HL-60 (cell line): ENCODE measurements at regions not wholly inside any gene's neighbourhood (a gene's known extent, or its start where the extent isn't known, plus 50 kb on each side); places are given as distances from the start of the nearest gene placed in this dataset.

Experiments
- DNase-seq, 2 experiments: peaks; one replicate each; pipeline ENCODE4 v3.0.0-alpha.2; 2010 to 2020; ENCODE audit warnings: low read depth in 1 of 2, low spot score in 1 of 2
- H3K27ac ChIP-seq: fragments of 250-450 bp; sonication (Bioruptor Pico); replicated peaks from 2 replicates; pipeline ENCODE4 v1.5.1; 2020; ENCODE audit warnings: mild to moderate bottlenecking, moderate library complexity
- H3K27me3 ChIP-seq: fragments of 250-450 bp; sonication (Bioruptor Pico); 2 replicates; pipeline ENCODE4 v1.5.1; 2021; ENCODE audit warnings: mild to moderate bottlenecking, moderate library complexity; ENCODE audit not compliant: insufficient read depth, poor library complexity, severe bottlenecking
- H3K4me3 ChIP-seq: replicated peaks from 2 replicates; pipeline ENCODE4 v1.5.1; 2011; ENCODE audit warnings: mild to moderate bottlenecking, control low read depth, low read length; ENCODE audit not compliant: insufficient read depth
- CTCF ChIP-seq: IDR thresholded peaks from one replicate; pipeline ENCODE4 v1.5.1; 2011; ENCODE audit warnings: low read length, control low read depth, inconsistent platforms; ENCODE audit not compliant: insufficient read depth
- GABPA ChIP-seq: IDR thresholded peaks from 2 replicates; pipeline ENCODE4 v1.6.1; 2012; ENCODE audit warnings: low read depth
- POLR2AphosphoS5 ChIP-seq: IDR thresholded peaks from 2 replicates; pipeline ENCODE4 v1.6.1; 2012; ENCODE audit warnings: low read depth
- SPI1 ChIP-seq: IDR thresholded peaks from 2 replicates; pipeline ENCODE4 v1.6.1; 2012; ENCODE audit warnings: low read depth, mild to moderate bottlenecking, borderline replicate concordance
- TF ChIP-seq, protein P1 (sequence below): IDR thresholded peaks from 2 replicates; pipeline ENCODE4 v1.6.1; 2012; ENCODE audit warnings: low read depth; ENCODE audit not compliant: insufficient replicate concordance

GRCh38 chr18:79579807-79580497, 99.7 kb upstream of the CTDP1 start:
- no peaks in the 10 kb centered on the region for H3K27me3 ChIP-seq
- H3K27ac ChIP-seq: no peak overlapping the region
- TF ChIP-seq SPI1 (no peak), GABPA (no peak), CTCF (no peak), POLR2AphosphoS5 (no peak)
- TF ChIP-seq, protein P1, sequence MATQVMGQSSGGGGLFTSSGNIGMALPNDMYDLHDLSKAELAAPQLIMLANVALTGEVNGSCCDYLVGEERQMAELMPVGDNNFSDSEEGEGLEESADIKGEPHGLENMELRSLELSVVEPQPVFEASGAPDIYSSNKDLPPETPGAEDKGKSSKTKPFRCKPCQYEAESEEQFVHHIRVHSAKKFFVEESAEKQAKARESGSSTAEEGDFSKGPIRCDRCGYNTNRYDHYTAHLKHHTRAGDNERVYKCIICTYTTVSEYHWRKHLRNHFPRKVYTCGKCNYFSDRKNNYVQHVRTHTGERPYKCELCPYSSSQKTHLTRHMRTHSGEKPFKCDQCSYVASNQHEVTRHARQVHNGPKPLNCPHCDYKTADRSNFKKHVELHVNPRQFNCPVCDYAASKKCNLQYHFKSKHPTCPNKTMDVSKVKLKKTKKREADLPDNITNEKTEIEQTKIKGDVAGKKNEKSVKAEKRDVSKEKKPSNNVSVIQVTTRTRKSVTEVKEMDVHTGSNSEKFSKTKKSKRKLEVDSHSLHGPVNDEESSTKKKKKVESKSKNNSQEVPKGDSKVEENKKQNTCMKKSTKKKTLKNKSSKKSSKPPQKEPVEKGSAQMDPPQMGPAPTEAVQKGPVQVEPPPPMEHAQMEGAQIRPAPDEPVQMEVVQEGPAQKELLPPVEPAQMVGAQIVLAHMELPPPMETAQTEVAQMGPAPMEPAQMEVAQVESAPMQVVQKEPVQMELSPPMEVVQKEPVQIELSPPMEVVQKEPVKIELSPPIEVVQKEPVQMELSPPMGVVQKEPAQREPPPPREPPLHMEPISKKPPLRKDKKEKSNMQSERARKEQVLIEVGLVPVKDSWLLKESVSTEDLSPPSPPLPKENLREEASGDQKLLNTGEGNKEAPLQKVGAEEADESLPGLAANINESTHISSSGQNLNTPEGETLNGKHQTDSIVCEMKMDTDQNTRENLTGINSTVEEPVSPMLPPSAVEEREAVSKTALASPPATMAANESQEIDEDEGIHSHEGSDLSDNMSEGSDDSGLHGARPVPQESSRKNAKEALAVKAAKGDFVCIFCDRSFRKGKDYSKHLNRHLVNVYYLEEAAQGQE: no peak
- no peak overlapping the region for H3K4me3 ChIP-seq
- no peak for DNase-seq

- no peak for TF ChIP-seq CTCF
- TF ChIP-seq POLR2AphosphoS5: no peak
- TF ChIP-seq, protein P1: no peak
- TF ChIP-seq GABPA: no peak
- no peak for TF ChIP-seq SPI1
- Histone ChIP-seq H3K27me3 (no peaks in the 10 kb centered on the region), H3K27ac (no peak overlapping the region), H3K4me3 (no peak overlapping the region)
- no peak for DNase-seq
Observed at GRCh38 chr18:79580498-79581171, 99.0 kb upstream of the CTDP1 start.

- no peak overlapping the region for H3K4me3 ChIP-seq
- DNase-seq: no peak
- TF ChIP-seq, protein P1: no peak
- TF ChIP-seq POLR2AphosphoS5: no peak
- H3K27ac ChIP-seq: no peak overlapping the region
- no peaks in the 10 kb centered on the region for H3K27me3 ChIP-seq
Observed at GRCh38 chr18:79581406-79581805, 98.2 kb upstream of the CTDP1 start.
